Activated naive CD8-positive, alpha-beta T cell treated with anti-CD3 and anti-CD28 coated beads for 36 hours (primary cell): ENCODE measurements at regions not wholly inside any gene's neighbourhood (a gene's known extent, or its start where the extent isn't known, plus 50 kb on each side); places are given as distances from the start of the nearest gene placed in this dataset.

Experiments
- DNase-seq: peaks from one replicate; pipeline ENCODE4 v3.0.0; 2021
- H3K27ac Mint-ChIP-seq: one replicate; pipeline ENCODE4 v1.8.0; 2022; ENCODE audit warnings: mild to moderate bottlenecking, moderate library complexity, mixed read lengths
- H3K27me3 Mint-ChIP-seq: one replicate; pipeline ENCODE4 v1.8.0; 2022; ENCODE audit warnings: mild to moderate bottlenecking, mixed read lengths
- H3K36me3 Mint-ChIP-seq: one replicate; pipeline ENCODE4 v1.8.0; 2021; ENCODE audit warnings: mild to moderate bottlenecking, mixed read lengths
- H3K4me1 Mint-ChIP-seq: one replicate; pipeline ENCODE4 v1.8.0; 2021; ENCODE audit warnings: mixed read lengths
- H3K4me3 Mint-ChIP-seq: one replicate; pipeline ENCODE4 v1.8.0; 2022; ENCODE audit warnings: mild to moderate bottlenecking, moderate library complexity, mixed read lengths
- H3K9me3 Mint-ChIP-seq: one replicate; pipeline ENCODE4 v1.8.0; 2022; ENCODE audit warnings: mixed read lengths

GRCh38 chr12:93165384-93165932 is 212.3 kb upstream of the NUDT4 start:
- Mint-ChIP-seq H3K4me1 (peaks cover 12% of the 10 kb centered on the region), H3K36me3 (no peaks in the 10 kb centered on the region), H3K9me3 (no peaks in the 10 kb centered on the region), H3K27ac (no peak overlapping the region), H3K27me3 (no peaks in the 10 kb centered on the region), H3K4me3 (no peak overlapping the region)
- DNase-seq, result no peak

DNA sequence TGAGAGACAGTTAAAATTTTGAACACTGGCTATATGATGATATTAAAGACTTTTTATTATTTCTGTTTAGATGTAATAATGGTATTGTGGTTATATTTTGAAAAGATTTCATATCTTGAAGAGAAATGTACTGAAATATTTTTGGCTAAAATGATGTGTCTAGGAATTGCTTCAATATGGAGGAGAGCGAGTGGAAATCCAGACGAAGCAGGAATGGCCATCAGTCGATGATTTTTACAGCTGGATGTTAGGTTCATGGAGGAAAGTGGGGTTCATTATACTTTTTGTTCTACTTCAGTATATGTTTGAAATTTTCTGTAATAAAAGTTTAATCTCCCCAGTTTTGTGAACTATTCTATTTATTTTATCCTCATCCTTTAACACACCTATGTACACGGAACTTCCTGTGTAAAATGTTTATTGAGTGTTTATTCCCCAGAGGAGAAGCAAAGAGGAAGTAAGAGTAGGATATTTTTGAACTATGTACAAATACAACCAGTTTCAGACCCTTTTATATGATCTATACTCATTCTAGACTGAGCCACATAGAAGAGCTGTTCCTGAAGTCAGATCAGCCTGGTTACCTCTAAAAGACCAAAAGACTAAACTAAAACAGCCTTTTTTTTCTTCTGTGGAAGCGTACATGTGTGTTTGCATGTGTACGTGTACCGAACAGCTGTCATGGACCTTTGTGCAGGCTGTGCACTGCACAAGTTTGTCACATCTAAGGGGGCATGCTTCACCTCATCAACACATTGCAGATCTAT is 211.0 kb upstream of the NUDT4 start:
- H3K27me3 Mint-ChIP-seq, result no peaks in the 10 kb centered on the region
- no peak for DNase-seq
- H3K27ac Mint-ChIP-seq, result no peak overlapping the region
- H3K36me3 Mint-ChIP-seq, result no peaks in the 10 kb centered on the region
- H3K9me3 Mint-ChIP-seq, result no peaks in the 10 kb centered on the region
- no peak overlapping the region for H3K4me3 Mint-ChIP-seq
- H3K4me1 Mint-ChIP-seq, result peaks cover 12% of the 10 kb centered on the region

GRCh38 chr12:93167331-93167730 is 210.4 kb upstream of the NUDT4 start:
- Mint-ChIP-seq H3K27me3 (no peaks in the 10 kb centered on the region), H3K4me1 (peaks cover 12% of the 10 kb centered on the region), H3K36me3 (no peaks in the 10 kb centered on the region), H3K9me3 (no peaks in the 10 kb centered on the region), H3K4me3 (no peak overlapping the region), H3K27ac (no peak overlapping the region)
- DNase-seq, result no peak

DNA sequence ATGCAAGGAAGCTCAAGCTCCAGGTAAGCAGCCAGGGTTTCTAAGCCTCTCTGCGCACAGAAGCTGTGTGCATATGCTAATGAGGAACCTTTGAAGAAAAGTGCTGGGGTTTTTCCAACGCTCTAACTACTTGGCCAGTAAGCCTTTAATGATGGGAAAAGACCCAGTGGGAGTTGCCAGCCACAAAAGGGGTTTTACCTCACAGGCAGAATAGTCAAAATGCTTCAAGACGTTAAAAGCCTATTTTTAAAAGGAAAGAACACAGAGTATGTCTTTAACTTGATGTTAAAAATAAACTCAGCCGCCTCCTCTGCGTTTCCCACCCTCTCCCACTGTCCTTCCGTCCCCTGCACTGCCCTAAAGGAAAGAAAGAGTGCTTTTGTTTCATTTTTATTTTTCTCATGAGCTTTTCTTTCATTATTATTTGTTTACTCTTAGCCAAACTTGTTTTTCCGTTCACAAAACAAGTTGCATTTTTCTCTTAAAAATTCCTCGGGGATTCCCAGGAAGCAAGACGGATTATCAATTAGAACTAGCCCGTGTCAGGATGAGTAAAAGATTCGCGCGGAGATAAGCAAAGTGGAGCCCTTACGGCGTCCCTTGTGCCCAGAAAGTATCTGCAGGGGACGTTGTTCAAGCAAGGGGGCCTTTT is 209.8 kb upstream of the NUDT4 start:
- Mint-ChIP-seq H3K27me3 (no peaks in the 10 kb centered on the region), H3K4me1 (peaks cover 12% of the 10 kb centered on the region), H3K27ac (peak overlapping the region; percentile 80), H3K9me3 (no peaks in the 10 kb centered on the region), H3K36me3 (no peaks in the 10 kb centered on the region), H3K4me3 (peak overlapping the region; percentile 33)
- DNase-seq, result peak; percentile 40

DNA sequence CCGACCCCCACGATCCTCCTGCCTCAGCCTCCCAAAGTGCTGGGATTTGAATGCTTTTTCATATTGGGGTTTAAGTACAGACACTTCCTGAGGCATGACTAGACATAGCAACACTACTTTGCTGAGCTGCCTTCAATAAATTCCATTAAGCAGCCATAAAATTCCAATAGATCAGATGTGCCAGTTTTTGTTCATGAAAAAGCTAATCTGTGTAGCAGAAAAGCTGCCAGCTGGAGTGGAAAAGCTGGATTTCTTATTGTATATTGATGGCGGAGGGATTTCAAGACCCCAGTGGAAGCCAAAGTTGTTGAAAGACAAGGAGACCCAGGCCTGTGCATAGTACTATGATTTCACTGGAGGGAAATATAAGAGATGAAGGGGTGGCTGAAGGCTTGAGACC is 209.0 kb upstream of the NUDT4 start:
- H3K27me3 Mint-ChIP-seq, result no peaks in the 10 kb centered on the region
- DNase-seq, result no peak
- H3K4me3 Mint-ChIP-seq, result no peak overlapping the region
- peaks cover 12% of the 10 kb centered on the region for H3K4me1 Mint-ChIP-seq
- H3K27ac Mint-ChIP-seq, result no peak overlapping the region
- H3K36me3 Mint-ChIP-seq, result no peaks in the 10 kb centered on the region
- no peaks in the 10 kb centered on the region for H3K9me3 Mint-ChIP-seq

DNA sequence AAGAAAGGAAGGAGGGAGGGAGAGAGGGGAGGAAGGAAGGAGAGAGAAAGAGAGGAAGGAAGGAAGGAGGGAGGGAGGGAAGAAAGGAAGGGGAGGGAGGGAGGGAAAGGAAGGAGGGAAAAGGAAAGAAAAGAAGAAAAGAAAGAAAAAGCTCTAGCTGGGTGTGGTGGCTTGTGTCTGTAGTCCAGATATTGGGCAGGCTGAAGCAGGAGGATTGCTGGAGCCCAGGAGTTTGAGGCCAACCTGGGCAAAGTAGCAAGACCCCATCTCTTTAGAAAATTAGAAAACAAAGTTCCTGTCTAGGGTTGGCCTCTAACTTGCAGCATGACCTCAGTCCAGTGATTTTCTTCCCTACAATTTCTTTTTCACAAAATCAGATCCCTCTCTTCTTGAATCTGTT is 208.2 kb upstream of the NUDT4 start:
- Mint-ChIP-seq H3K4me1 (peaks cover 12% of the 10 kb centered on the region), H3K27me3 (no peaks in the 10 kb centered on the region), H3K4me3 (no peak overlapping the region), H3K27ac (no peak overlapping the region), H3K36me3 (no peaks in the 10 kb centered on the region), H3K9me3 (no peaks in the 10 kb centered on the region)
- no peak for DNase-seq

DNA sequence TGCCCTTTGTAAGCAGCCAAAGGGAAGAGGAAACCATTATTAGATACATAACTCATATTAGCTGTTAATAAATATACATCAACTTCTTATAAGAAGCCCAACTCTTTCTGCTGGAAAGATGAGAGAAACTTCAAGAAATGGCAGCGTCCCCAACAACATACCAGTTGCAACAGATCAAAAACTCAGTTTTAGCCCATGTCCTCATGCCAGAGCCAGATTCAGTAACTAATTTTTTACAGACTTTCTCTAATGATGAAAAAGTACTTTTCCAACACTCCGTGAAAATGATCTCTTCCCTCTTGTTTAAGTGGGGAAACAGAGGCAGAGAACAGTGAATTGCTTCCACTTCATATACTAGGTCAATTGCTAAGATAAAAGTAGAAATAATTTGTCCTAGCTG is 206.8 kb upstream of the NUDT4 start:
- H3K27ac Mint-ChIP-seq, result no peak overlapping the region
- peaks cover 12% of the 10 kb centered on the region for H3K4me1 Mint-ChIP-seq
- no peaks in the 10 kb centered on the region for H3K9me3 Mint-ChIP-seq
- H3K36me3 Mint-ChIP-seq, result no peaks in the 10 kb centered on the region
- H3K27me3 Mint-ChIP-seq, result no peaks in the 10 kb centered on the region
- no peak for DNase-seq
- no peak overlapping the region for H3K4me3 Mint-ChIP-seq

DNA sequence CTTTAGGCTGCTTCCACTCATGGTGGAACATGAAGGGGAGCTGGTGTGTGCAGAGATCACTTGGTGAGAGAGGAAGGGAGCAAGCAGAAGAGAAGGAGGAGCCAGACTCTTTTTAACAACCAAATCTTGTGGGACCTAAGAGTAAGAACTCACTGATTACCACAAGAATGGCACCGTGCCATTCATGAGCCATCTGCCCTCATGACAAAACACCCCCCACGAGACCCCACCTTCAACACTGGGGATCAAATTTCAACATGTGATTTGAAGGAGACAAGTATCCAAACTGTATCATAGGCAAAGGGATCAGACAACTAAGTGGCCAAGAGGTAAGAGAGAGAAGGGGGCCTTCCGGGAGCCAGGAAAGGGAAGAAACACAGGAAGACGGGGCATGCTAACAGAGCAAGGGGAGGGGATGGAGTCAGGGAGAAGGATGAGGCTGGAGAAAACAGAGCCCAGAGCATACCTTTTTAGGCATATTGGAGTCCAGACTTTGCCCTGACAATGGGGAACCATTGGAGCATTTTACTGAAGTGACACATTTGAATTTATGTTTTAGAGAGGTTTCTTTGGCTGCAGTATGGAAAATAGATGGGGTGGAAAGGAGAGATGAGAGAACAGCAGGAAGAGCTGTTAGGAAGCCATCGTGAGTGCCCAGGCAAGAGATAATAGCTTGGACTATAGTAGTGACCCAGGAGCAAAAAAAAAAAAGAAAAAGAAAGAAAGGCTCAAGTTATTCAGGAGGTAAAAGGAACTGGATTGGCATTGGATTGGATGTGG is 204.4 kb upstream of the NUDT4 start:
- H3K36me3 Mint-ChIP-seq, result no peaks in the 10 kb centered on the region
- no peaks in the 10 kb centered on the region for H3K9me3 Mint-ChIP-seq
- H3K4me3 Mint-ChIP-seq, result no peak overlapping the region
- no peak overlapping the region for H3K27ac Mint-ChIP-seq
- no peaks in the 10 kb centered on the region for H3K4me1 Mint-ChIP-seq
- no peak for DNase-seq
- H3K27me3 Mint-ChIP-seq, result no peaks in the 10 kb centered on the region

- Mint-ChIP-seq H3K27ac (no peak overlapping the region), H3K27me3 (no peaks in the 10 kb centered on the region), H3K36me3 (no peaks in the 10 kb centered on the region), H3K4me1 (no peaks in the 10 kb centered on the region), H3K9me3 (no peaks in the 10 kb centered on the region), H3K4me3 (no peak overlapping the region)
- no peak for DNase-seq
Observed at GRCh38 chr12:93174048-93174447, 203.7 kb upstream of the NUDT4 start.

- Mint-ChIP-seq H3K27me3 (no peaks in the 10 kb centered on the region), H3K36me3 (no peaks in the 10 kb centered on the region), H3K4me1 (no peaks in the 10 kb centered on the region), H3K4me3 (no peak overlapping the region), H3K9me3 (no peaks in the 10 kb centered on the region), H3K27ac (no peak overlapping the region)
- no peak for DNase-seq
Observed at GRCh38 chr12:93174473-93174872, 203.3 kb upstream of the NUDT4 start.

DNA sequence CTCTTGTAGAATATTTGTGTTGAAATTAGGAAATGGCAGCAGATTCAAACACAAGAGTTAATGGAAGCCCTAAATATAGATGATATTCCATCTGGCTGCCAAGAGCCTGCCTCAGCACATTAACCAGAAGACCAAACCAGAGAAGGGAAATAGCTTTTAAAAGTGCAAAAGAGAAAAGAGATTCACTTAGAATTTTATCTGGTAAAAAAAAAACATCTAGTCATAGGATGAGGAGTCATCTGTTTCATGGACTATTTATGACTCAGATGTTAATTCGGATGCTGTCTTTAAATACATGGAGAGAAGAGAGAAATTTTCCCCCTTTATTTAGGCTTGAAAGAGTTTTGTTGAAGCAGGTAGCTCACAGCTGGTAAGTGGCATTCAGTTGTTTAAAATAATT is 201.6 kb upstream of the NUDT4 start:
- DNase-seq, result no peak
- Mint-ChIP-seq H3K36me3 (no peaks in the 10 kb centered on the region), H3K4me1 (peaks cover 4% of the 10 kb centered on the region), H3K9me3 (no peaks in the 10 kb centered on the region), H3K27me3 (no peaks in the 10 kb centered on the region), H3K4me3 (no peak overlapping the region), H3K27ac (no peak overlapping the region)

DNA sequence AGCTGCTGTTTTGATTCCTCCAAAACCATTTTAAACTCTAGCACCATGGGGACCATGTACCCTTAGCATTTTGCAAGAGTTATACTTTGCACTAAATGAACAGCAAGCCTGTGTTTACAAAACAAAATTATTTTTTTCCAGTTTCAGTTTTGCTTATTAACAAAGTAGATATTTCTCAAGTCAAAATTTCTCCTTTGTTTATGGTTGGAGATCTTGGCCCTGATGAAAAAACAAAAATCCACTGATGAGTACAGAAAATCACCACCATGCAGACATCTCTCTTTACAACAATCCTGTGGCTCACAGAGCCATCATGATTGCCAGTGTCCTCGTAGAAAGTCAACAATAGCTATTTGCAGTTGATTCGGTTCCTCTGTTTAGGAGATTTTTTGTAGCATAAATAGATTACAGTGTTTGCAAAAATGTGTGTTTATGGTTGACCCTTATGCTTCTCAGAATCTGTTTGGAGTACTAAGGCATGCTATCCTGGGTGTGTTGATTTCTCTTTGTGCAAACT is 201.1 kb upstream of the NUDT4 start:
- H3K9me3 Mint-ChIP-seq, result no peaks in the 10 kb centered on the region
- H3K27me3 Mint-ChIP-seq, result no peaks in the 10 kb centered on the region
- no peak overlapping the region for H3K27ac Mint-ChIP-seq
- no peak overlapping the region for H3K4me3 Mint-ChIP-seq
- H3K36me3 Mint-ChIP-seq, result no peaks in the 10 kb centered on the region
- peaks cover 4% of the 10 kb centered on the region for H3K4me1 Mint-ChIP-seq
- no peak for DNase-seq

GRCh38 chr12:93177208-93178153 is 200.2 kb upstream of the NUDT4 start:
- no peak overlapping the region for H3K4me3 Mint-ChIP-seq
- no peaks in the 10 kb centered on the region for H3K36me3 Mint-ChIP-seq
- H3K27me3 Mint-ChIP-seq, result no peaks in the 10 kb centered on the region
- no peak overlapping the region for H3K27ac Mint-ChIP-seq
- no peaks in the 10 kb centered on the region for H3K9me3 Mint-ChIP-seq
- DNase-seq, result no peak
- H3K4me1 Mint-ChIP-seq, result peaks cover 4% of the 10 kb centered on the region

GRCh38 chr12:93178154-93178878 is 199.4 kb upstream of the NUDT4 start:
- no peak for DNase-seq
- Mint-ChIP-seq H3K27ac (no peak overlapping the region), H3K27me3 (no peaks in the 10 kb centered on the region), H3K4me1 (peaks cover 4% of the 10 kb centered on the region), H3K9me3 (peaks cover under 1% of the 10 kb centered on the region), H3K36me3 (no peaks in the 10 kb centered on the region), H3K4me3 (no peak overlapping the region)
